Panc1 (cell line): ENCODE measurements at regions not wholly inside any gene's neighbourhood (a gene's known extent, or its start where the extent isn't known, plus 50 kb on each side); places are given as distances from the start of the nearest gene placed in this dataset.

ENCODE experiments used
- CTCF ChIP-seq: fragments of 450-650 bp; IDR thresholded peaks from 2 replicates; pipeline ENCODE4 v1.5.1; 2017; ENCODE audit warnings: mild to moderate bottlenecking
- POLR2AphosphoS5 ChIP-seq: IDR thresholded peaks from 2 replicates; pipeline ENCODE4 v1.6.1; 2012; ENCODE audit warnings: mild to moderate bottlenecking, low read depth, low read length, moderate library complexity
- SIN3A ChIP-seq: IDR thresholded peaks from 2 replicates; pipeline ENCODE4 v1.6.1; 2012; ENCODE audit warnings: low read depth, mild to moderate bottlenecking, low read length, moderate library complexity, borderline replicate concordance; ENCODE audit not compliant: insufficient read depth
- TF ChIP-seq, protein P1 (sequence below), 2 experiments: IDR thresholded peaks; 2 replicates each; pipeline ENCODE4 v1.6.1; 2011 to 2012; ENCODE audit warnings: low read depth in 2 of 2, control low read depth in 1 of 2, low read length in 1 of 2, mild to moderate bottlenecking in 1 of 2, moderate library complexity in 1 of 2; ENCODE audit not compliant: insufficient read depth in 1 of 2

GRCh38 chr17:54013072-54013471 lies 190.3 kb downstream of the KIF2B start:
- TF ChIP-seq SIN3A (no peak), CTCF (no peak), POLR2AphosphoS5 (no peak)
- TF ChIP-seq, protein P1, sequence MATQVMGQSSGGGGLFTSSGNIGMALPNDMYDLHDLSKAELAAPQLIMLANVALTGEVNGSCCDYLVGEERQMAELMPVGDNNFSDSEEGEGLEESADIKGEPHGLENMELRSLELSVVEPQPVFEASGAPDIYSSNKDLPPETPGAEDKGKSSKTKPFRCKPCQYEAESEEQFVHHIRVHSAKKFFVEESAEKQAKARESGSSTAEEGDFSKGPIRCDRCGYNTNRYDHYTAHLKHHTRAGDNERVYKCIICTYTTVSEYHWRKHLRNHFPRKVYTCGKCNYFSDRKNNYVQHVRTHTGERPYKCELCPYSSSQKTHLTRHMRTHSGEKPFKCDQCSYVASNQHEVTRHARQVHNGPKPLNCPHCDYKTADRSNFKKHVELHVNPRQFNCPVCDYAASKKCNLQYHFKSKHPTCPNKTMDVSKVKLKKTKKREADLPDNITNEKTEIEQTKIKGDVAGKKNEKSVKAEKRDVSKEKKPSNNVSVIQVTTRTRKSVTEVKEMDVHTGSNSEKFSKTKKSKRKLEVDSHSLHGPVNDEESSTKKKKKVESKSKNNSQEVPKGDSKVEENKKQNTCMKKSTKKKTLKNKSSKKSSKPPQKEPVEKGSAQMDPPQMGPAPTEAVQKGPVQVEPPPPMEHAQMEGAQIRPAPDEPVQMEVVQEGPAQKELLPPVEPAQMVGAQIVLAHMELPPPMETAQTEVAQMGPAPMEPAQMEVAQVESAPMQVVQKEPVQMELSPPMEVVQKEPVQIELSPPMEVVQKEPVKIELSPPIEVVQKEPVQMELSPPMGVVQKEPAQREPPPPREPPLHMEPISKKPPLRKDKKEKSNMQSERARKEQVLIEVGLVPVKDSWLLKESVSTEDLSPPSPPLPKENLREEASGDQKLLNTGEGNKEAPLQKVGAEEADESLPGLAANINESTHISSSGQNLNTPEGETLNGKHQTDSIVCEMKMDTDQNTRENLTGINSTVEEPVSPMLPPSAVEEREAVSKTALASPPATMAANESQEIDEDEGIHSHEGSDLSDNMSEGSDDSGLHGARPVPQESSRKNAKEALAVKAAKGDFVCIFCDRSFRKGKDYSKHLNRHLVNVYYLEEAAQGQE (IDR thresholded peaks at IDR 0.05; ENCODE audit: insufficient read depth in 1 of 2, low read depth in 2 of 2, low read length in 1 of 2), result no peak
